DND-41 (cell line): ENCODE measurements at regions not wholly inside any gene's neighbourhood (a gene's known extent, or its start where the extent isn't known, plus 50 kb on each side); places are given as distances from the start of the nearest gene placed in this dataset.

ENCODE experiments used
- EZH2 ChIP-seq: IDR thresholded peaks from 3 replicates; pipeline ENCODE4 v1.6.1; 2012; ENCODE audit warnings: borderline replicate concordance, low read depth, mild to moderate bottlenecking, moderate library complexity, low read length, inconsistent platforms; ENCODE audit not compliant: severe bottlenecking
- TF ChIP-seq, protein P1 (sequence below): IDR thresholded peaks from 2 replicates; pipeline ENCODE4 v1.5.1; 2012; ENCODE audit warnings: borderline replicate concordance, low read length, moderate library complexity, mild to moderate bottlenecking; ENCODE audit not compliant: poor library complexity, severe bottlenecking; ENCODE audit errors: extremely low read depth

- TF ChIP-seq, protein P1, sequence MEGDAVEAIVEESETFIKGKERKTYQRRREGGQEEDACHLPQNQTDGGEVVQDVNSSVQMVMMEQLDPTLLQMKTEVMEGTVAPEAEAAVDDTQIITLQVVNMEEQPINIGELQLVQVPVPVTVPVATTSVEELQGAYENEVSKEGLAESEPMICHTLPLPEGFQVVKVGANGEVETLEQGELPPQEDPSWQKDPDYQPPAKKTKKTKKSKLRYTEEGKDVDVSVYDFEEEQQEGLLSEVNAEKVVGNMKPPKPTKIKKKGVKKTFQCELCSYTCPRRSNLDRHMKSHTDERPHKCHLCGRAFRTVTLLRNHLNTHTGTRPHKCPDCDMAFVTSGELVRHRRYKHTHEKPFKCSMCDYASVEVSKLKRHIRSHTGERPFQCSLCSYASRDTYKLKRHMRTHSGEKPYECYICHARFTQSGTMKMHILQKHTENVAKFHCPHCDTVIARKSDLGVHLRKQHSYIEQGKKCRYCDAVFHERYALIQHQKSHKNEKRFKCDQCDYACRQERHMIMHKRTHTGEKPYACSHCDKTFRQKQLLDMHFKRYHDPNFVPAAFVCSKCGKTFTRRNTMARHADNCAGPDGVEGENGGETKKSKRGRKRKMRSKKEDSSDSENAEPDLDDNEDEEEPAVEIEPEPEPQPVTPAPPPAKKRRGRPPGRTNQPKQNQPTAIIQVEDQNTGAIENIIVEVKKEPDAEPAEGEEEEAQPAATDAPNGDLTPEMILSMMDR, result no peak
- no peak for TF ChIP-seq EZH2
These were observed 235.7 kb downstream of the HTR1A start for GRCh38 chr5:63726496-63726895.
